HepG2 (cell line): ENCODE measurements at regions not wholly inside any gene's neighbourhood (a gene's known extent, or its start where the extent isn't known, plus 50 kb on each side); places are given as distances from the start of the nearest gene placed in this dataset.

ENCODE experiments used
- ATAC-seq: fragments of 200-7000 bp; cut with Tn5 transposase; 3 replicates; pipeline ENCODE4 v1.9.1; 2020; ENCODE audit warnings: mild to moderate bottlenecking, moderate library complexity
- BruUV-seq: library from RNA; stranded (reverse); fragments of 400-500 nt; replicated peaks from 2 replicates; lab custom pipeline; 2021; lab: Mats Ljungman, UMichigan
- CTCF ChIA-PET: fragments of 300-600 bp; formaldehyde crosslinking; extraction: SDS; loops from one replicate; lab custom pipeline; 2021; ENCODE audit warnings: low total read pairs, inconsistent platforms, low intra/inter-chr PET ratio; lab: Yijun Ruan, JAX
- POLR2A ChIA-PET: fragments of 350-600 bp; sonication (Branson Sonifier 250); formaldehyde crosslinking; loops from one replicate; lab custom pipeline; 2020; ENCODE audit warnings: antibody characterized with exemption, inconsistent platforms; lab: Yijun Ruan, JAX
- DNase-seq: peaks from one replicate; pipeline ENCODE4 v3.0.0-alpha.2; 2015; ENCODE audit warnings: low spot score
- FAIRE-seq: peaks from 3 replicates; lab custom pipeline; 2011; peaks lifted over from hg19 to GRCh38; lab: Jason Lieb, UNC
- H2AFZ ChIP-seq: one replicate; pipeline ENCODE4 v1.6.1; 2011; ENCODE audit warnings: low read length, inconsistent platforms
- H3K27ac ChIP-seq: fragments of 300-600 bp; 3 replicates; pipeline ENCODE4 v1.8.0; 2011; ENCODE audit warnings: mixed run types, mild to moderate bottlenecking, mixed read lengths, low read length, inconsistent platforms; ENCODE audit not compliant: insufficient read depth; ENCODE audit errors: extremely low read length
- H3K27me3 ChIP-seq, 2 experiments: fragments of 200-600 bp in 1 of 2; 2 replicates in 1 of 2; 3 replicates in 1 of 2; pipeline versions ENCODE4 v1.6.0 to v1.8.0; 2011; ENCODE audit warnings: low read length in 2 of 2, mild to moderate bottlenecking in 2 of 2, moderate library complexity in 2 of 2, inconsistent platforms in 1 of 2; ENCODE audit not compliant: insufficient read depth in 2 of 2, control insufficient read depth in 1 of 2
- H3K36me3 ChIP-seq, 2 experiments: fragments of 200-600 bp in 1 of 2; replicated peaks in 1 of 2; 2 replicates in 1 of 2; 3 replicates in 1 of 2; pipeline versions ENCODE4 v1.5.1 to v1.8.0; 2011; ENCODE audit warnings: low read length in 2 of 2, inconsistent platforms in 1 of 2; ENCODE audit not compliant: insufficient read depth in 2 of 2, control insufficient read depth in 1 of 2
- H3K4me1 ChIP-seq: 2 replicates; pipeline ENCODE4 v1.5.1; 2012; ENCODE audit warnings: low read length, inconsistent platforms; ENCODE audit not compliant: insufficient read depth
- H3K4me2 ChIP-seq: 2 replicates; pipeline ENCODE4 v1.6.0; 2011; ENCODE audit warnings: low read depth, low read length, inconsistent platforms
- H3K4me3 ChIP-seq, 3 experiments: fragments of 200-600 bp in 1 of 3; sonication (generic), shearing (Covaris generic) in 1 of 3; replicated peaks in 1 of 3; 2 replicates each; pipeline ENCODE4 v1.5.1; 2011 to 2016; ENCODE audit warnings: low read length in 3 of 3, inconsistent platforms in 2 of 3, low read depth in 2 of 3, mild to moderate bottlenecking in 2 of 3, control low read depth in 1 of 3, mixed read lengths in 1 of 3; ENCODE audit not compliant: insufficient read depth in 1 of 3
- H3K79me2 ChIP-seq: one replicate; pipeline ENCODE4 v1.6.1; 2011; ENCODE audit warnings: low read length, inconsistent platforms; ENCODE audit not compliant: insufficient read depth
- H3K9ac ChIP-seq: 2 replicates; pipeline ENCODE4 v1.6.0; 2011; ENCODE audit warnings: mild to moderate bottlenecking, low read depth, low read length, inconsistent platforms; ENCODE audit not compliant: insufficient read depth
- H3K9me3 ChIP-seq: 2 replicates; pipeline ENCODE4 v1.5.1; 2012; ENCODE audit warnings: mild to moderate bottlenecking, low read length
- H4K20me1 ChIP-seq: 2 replicates; pipeline ENCODE4 v1.6.0; 2011; ENCODE audit warnings: inconsistent platforms, mild to moderate bottlenecking, low read length, moderate library complexity; ENCODE audit not compliant: insufficient read depth
- POLR2G ChIP-seq: fragments of 200-400 bp; formaldehyde crosslinking; IDR thresholded peaks from 2 replicates; pipeline ENCODE4 v1.6.1; 2018; ENCODE audit warnings: mild to moderate bottlenecking, low read depth, low read length, moderate library complexity
- REST ChIP-seq, 2 experiments: IDR thresholded peaks; 2 replicates each; pipeline ENCODE4 v1.6.1; 2011 to 2012; ENCODE audit warnings: low read length in 2 of 2, borderline replicate concordance in 1 of 2, low read depth in 1 of 2, mild to moderate bottlenecking in 1 of 2, moderate library complexity in 1 of 2
- ZNF34 ChIP-seq: sonication (generic); formaldehyde crosslinking; IDR thresholded peaks from 2 replicates; pipeline ENCODE4 v1.4.0; 2020; ENCODE audit warnings: mild to moderate bottlenecking, missing genetic modification reagents, borderline replicate concordance
- ZNF503 ChIP-seq: sonication (generic); formaldehyde crosslinking; IDR thresholded peaks from 2 replicates; pipeline ENCODE4 v1.4.0; 2020; ENCODE audit warnings: missing genetic modification reagents
- ZNF678 ChIP-seq: sonication (generic); formaldehyde crosslinking; IDR thresholded peaks from 2 replicates; pipeline ENCODE4 v1.4.0; 2020; ENCODE audit warnings: mild to moderate bottlenecking, missing genetic modification reagents
- WGBS: methylation state at CpG from one replicate; pipeline ENCODE4 v1.1.6; 2017; ENCODE audit warnings: low lambda C conversion rate; 5-methylcytosine and 5-hydroxymethylcytosine counted together
- in situ Hi-C: cut with HindIII; loops from 2 replicates; pipeline ENCODE4 v1.10.0; 2017; ENCODE audit warnings: low pct_unique_long_range_greater_than_20kb; ENCODE audit not compliant: extremely low pct_ligation_motif_present
- intact Hi-C: fragments of 100-400 bp; cut with micrococcal nuclease; formaldehyde crosslinking; loops from one replicate; pipeline ENCODE4 v1.10.0; 2022; ENCODE audit not compliant: unreplicated experiment

GRCh38 chr9:135268031-135268430 lies 180.6 kb downstream of the OLFM1 start (continued):
- TF ChIP-seq REST (IDR thresholded peaks at IDR 0.05; ENCODE audit: borderline replicate concordance in 1 of 2, low read depth in 1 of 2, low read length in 2 of 2), result no peak

GRCh38 chr9:135268981-135269380 lies 181.5 kb downstream of the OLFM1 start:
- POLR2A ChIA-PET, result no interaction called here
- DNase-seq, result no peak
- CTCF ChIA-PET, result no interaction called here
- Histone ChIP-seq H3K4me2 (no peak overlapping the region), H2AFZ (no peak overlapping the region), H4K20me1 (no peaks in the 10 kb centered on the region), H3K9ac (no peak overlapping the region), H3K27ac (no peak overlapping the region), H3K9me3 (no peaks in the 10 kb centered on the region), H3K79me2 (no peaks in the 10 kb centered on the region), H3K4me1 (peaks cover 15% of the 10 kb centered on the region), H3K36me3 (no peaks in the 10 kb centered on the region), H3K4me3 (no peak overlapping the region), H3K27me3 (peaks cover 7 to 89% of the 10 kb centered on the region in 2 experiments)
- intact Hi-C loops (no loop called here), in situ Hi-C loops (no loop called here)
- no peak for FAIRE-seq
- BruUV-seq, result no TSS peak
- TF ChIP-seq ZNF503 (CRISPR knock-in tag) (no peak), POLR2G (no peak), ZNF34 (CRISPR knock-in tag) (no peak), ZNF678 (CRISPR knock-in tag) (no peak)
- WGBS, result 0% methylated on average over 3 of the region's 6 CpGs
- no peak for ATAC-seq
